Stimulated activated CD4-positive, alpha-beta T cell treated with anti-CD3 and anti-CD28 coated beads, Interleukin-15, amount 100 ng/mL, for 24 hours (primary cell): ENCODE measurements at regions not wholly inside any gene's neighbourhood (a gene's known extent, or its start where the extent isn't known, plus 50 kb on each side); places are given as distances from the start of the nearest gene placed in this dataset.

ENCODE experiments used
- DNase-seq: peaks from one replicate; pipeline ENCODE4 v3.0.0-alpha.2; 2020

- no peak for DNase-seq
Observed at GRCh38 chr2:172370821-172371455, 56.4 kb upstream of the ITGA6 start.

- no peak for DNase-seq
Observed at GRCh38 chr2:172372436-172372835, 55.0 kb upstream of the ITGA6 start.

DNA sequence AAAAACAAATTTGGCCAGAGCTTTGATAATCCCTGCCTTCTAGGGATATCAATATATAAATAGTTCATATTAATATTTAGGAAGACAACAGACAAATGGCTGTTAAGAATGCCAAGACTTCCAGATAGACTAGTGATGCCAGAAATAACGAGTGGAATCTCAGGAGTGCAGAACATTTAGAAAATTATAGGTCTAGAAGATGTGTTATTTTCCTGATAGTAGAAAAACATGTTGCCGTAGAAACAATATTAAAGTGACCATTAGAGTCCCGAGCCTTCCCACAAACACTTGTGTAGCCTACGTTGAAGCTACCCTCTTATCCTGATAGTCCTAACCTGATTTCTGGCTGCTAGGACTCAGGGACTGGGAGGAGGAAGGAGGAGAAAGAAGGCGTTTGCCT is 54.3 kb upstream of the ITGA6 start:
- DNase-seq, result no peak

- no peak for DNase-seq
Observed at GRCh38 chr2:172373766-172374165, 53.6 kb upstream of the ITGA6 start.

GRCh38 chr2:172374318-172375240 is 52.8 kb upstream of the ITGA6 start:
- no peak for DNase-seq

DNA sequence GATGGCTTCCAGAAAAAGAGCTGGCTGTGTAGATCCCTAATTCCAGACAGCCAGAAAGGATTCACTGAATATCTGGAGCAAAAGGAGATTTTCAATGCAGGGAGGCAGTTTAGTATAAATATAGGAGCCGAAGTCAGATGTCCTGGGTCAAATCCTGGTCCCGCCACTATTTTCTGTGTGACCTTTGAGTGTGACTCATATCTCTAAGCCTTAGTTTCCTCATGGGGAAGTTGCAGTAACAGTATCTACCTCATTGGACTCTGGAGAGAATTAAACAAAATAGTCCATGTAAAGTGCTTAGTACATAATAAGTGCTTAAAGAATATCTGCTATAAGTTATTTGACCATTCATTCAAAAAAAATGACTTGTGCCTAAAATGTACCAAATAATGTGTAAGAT is 52.1 kb upstream of the ITGA6 start:
- no peak for DNase-seq

- DNase-seq, result no peak
Observed at GRCh38 chr2:172376016-172376415, 51.4 kb upstream of the ITGA6 start.

GRCh38 chr2:172376505-172377125 is 50.8 kb upstream of the ITGA6 start:
- no peak for DNase-seq

- no peak for DNase-seq
Observed at GRCh38 chr2:172377408-172377807, 50.0 kb upstream of the ITGA6 start.
